Esophagus squamous epithelium (tissue), 4 donors: ENCODE measurements at regions not wholly inside any gene's neighbourhood (a gene's known extent, or its start where the extent isn't known, plus 50 kb on each side); places are given as distances from the start of the nearest gene placed in this dataset.

Source experiments
- POLR2A ChIP-seq, 4 donors: fragments of 450-650 bp; IDR thresholded peaks; one replicate each; pipeline ENCODE4 v1.6.1; 2017; ENCODE audit warnings: antibody characterized with exemption in 4 of 4, mild to moderate bottlenecking in 4 of 4, moderate library complexity in 3 of 4
- TF ChIP-seq, protein P1 (sequence below), 6 experiments: fragments of 450-650 bp in 4 of 6; fragments of 200-600 bp in 2 of 6; sonication (generic) in 2 of 6; IDR thresholded peaks; one replicate each; pipeline ENCODE4 v1.5.1; 2016 to 2019; ENCODE audit warnings: antibody characterized with exemption in 6 of 6, mild to moderate bottlenecking in 4 of 6, moderate library complexity in 4 of 6

DNA sequence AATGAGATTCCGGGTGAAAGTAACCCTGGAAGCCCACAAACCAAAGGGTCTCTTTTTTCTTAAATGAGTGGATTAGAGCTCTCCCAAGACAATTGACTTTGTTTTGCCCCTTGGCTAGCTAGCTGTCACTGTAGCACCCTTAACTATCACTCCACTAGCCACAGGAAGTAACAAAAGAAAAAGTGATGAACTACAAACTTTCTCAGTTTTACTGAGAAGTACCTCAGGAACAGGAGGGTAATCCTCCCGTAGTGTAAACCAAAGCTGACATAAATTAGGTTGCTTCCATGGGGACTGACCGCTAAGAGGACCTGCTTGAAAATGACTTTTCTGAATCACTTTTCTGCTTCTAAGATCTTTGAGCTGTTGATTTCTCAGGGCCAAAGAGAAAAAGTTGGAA is 240.1 kb downstream of the BARHL2 start:
- TF ChIP-seq, protein P1, sequence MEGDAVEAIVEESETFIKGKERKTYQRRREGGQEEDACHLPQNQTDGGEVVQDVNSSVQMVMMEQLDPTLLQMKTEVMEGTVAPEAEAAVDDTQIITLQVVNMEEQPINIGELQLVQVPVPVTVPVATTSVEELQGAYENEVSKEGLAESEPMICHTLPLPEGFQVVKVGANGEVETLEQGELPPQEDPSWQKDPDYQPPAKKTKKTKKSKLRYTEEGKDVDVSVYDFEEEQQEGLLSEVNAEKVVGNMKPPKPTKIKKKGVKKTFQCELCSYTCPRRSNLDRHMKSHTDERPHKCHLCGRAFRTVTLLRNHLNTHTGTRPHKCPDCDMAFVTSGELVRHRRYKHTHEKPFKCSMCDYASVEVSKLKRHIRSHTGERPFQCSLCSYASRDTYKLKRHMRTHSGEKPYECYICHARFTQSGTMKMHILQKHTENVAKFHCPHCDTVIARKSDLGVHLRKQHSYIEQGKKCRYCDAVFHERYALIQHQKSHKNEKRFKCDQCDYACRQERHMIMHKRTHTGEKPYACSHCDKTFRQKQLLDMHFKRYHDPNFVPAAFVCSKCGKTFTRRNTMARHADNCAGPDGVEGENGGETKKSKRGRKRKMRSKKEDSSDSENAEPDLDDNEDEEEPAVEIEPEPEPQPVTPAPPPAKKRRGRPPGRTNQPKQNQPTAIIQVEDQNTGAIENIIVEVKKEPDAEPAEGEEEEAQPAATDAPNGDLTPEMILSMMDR (IDR thresholded peaks at IDR 0.05), result no peak
- no peak for TF ChIP-seq POLR2A (IDR thresholded peaks at IDR 0.05)
